Neural cell (in vitro differentiated cells): ENCODE measurements at regions not wholly inside any gene's neighbourhood (a gene's known extent, or its start where the extent isn't known, plus 50 kb on each side); places are given as distances from the start of the nearest gene placed in this dataset.
A peak's percentile ranks its signal among the peaks of the same experiment; 100 is the strongest.

Source experiments
- H2AFZ ChIP-seq: fragments of 200-600, 300-800 bp; sonication (generic), shearing (Covaris generic); 2 replicates; pipeline ENCODE4 v1.6.0; 2014; ENCODE audit warnings: low read depth, mild to moderate bottlenecking, antibody characterized with exemption, low read length, moderate library complexity
- H3F3A ChIP-seq: fragments of 200-600 bp; shearing (Covaris generic); 2 replicates; pipeline ENCODE4 v1.6.1; 2016; ENCODE audit warnings: mild to moderate bottlenecking, moderate library complexity, mixed read lengths, antibody characterized with exemption, low read length; ENCODE audit not compliant: insufficient read depth, poor library complexity, severe bottlenecking
- H3K27ac ChIP-seq: fragments of 200-600, 300-800 bp; sonication (generic), shearing (Covaris generic); 2 replicates; pipeline ENCODE4 v1.5.1; 2014; ENCODE audit warnings: mild to moderate bottlenecking, low read length, moderate library complexity
- H3K27me3 ChIP-seq: fragments of 300-800, 200-600 bp; sonication (generic), shearing (Covaris generic); 2 replicates; pipeline ENCODE4 v1.6.0; 2014; ENCODE audit warnings: mild to moderate bottlenecking, low read depth, low read length, moderate library complexity; ENCODE audit not compliant: insufficient read depth
- H3K36me3 ChIP-seq: fragments of 300-800, 200-600 bp; sonication (generic), shearing (Covaris generic); 2 replicates; pipeline ENCODE4 v1.5.1; 2014; ENCODE audit warnings: mild to moderate bottlenecking, antibody characterized with exemption, low read length, moderate library complexity; ENCODE audit not compliant: insufficient read depth
- H3K4me2 ChIP-seq: fragments of 300-800, 200-600 bp; sonication (generic), shearing (Covaris generic); 2 replicates; pipeline ENCODE4 v1.6.0; 2014; ENCODE audit warnings: mild to moderate bottlenecking, low read length
- H3K4me3 ChIP-seq: fragments of 300-800, 200-600 bp; sonication (generic), shearing (Covaris generic); 2 replicates; pipeline ENCODE4 v1.5.1; 2014; ENCODE audit warnings: mild to moderate bottlenecking, low read length, moderate library complexity
- H3K79me2 ChIP-seq: fragments of 200-600 bp; shearing (Covaris generic); replicated peaks from 2 replicates; pipeline ENCODE4 v1.6.0; 2014; ENCODE audit warnings: mild to moderate bottlenecking, low read length, moderate library complexity; ENCODE audit not compliant: insufficient read depth
- H3K9ac ChIP-seq: fragments of 300-800, 200-600 bp; sonication (generic), shearing (Covaris generic); 2 replicates; pipeline ENCODE4 v1.6.1; 2016; ENCODE audit warnings: mild to moderate bottlenecking, low read length, mixed read lengths
- H3K9me2 ChIP-seq: fragments of 200-600 bp; shearing (Covaris generic); 2 replicates; pipeline ENCODE4 v1.6.1; 2016; ENCODE audit warnings: mild to moderate bottlenecking, low read length, mixed read lengths; ENCODE audit not compliant: insufficient read depth
- H3K9me3 ChIP-seq: fragments of 200-600, 300-800 bp; sonication (generic), shearing (Covaris generic); 2 replicates; pipeline ENCODE4 v1.6.1; 2016; ENCODE audit warnings: mild to moderate bottlenecking, mixed run types, low read length, moderate library complexity, mixed read lengths
- H4K20me1 ChIP-seq: fragments of 200-600 bp; shearing (Covaris generic); 2 replicates; pipeline ENCODE4 v1.6.1; 2016; ENCODE audit warnings: mild to moderate bottlenecking, mixed run types; ENCODE audit not compliant: insufficient read depth
- CTCF ChIP-seq: fragments of 450-650 bp; IDR thresholded peaks from 2 replicates; pipeline ENCODE4 v1.5.1; 2014; ENCODE audit warnings: antibody characterized with exemption, mild to moderate bottlenecking, moderate library complexity; ENCODE audit not compliant: poor library complexity, severe bottlenecking
- EP300 ChIP-seq: fragments of 450-650 bp; conservative IDR thresholded peaks from 2 replicates; pipeline ENCODE4 v1.6.1; 2014; ENCODE audit warnings: antibody characterized with exemption, mild to moderate bottlenecking, moderate library complexity; ENCODE audit not compliant: poor library complexity, severe bottlenecking
- EZH2 ChIP-seq: fragments of 200-600, 300-800 bp; shearing (Covaris generic), sonication (generic); IDR thresholded peaks from 2 replicates; pipeline ENCODE4 v1.6.1; 2014; ENCODE audit warnings: antibody characterized with exemption, low read length, borderline replicate concordance, mild to moderate bottlenecking; ENCODE audit not compliant: insufficient read depth, poor library complexity, severe bottlenecking
- MXI1 ChIP-seq: fragments of 450-650 bp; conservative IDR thresholded peaks from 2 replicates; pipeline ENCODE4 v1.6.1; 2014; ENCODE audit warnings: antibody characterized with exemption, mild to moderate bottlenecking; ENCODE audit not compliant: poor library complexity, severe bottlenecking
- POLR2AphosphoS5 ChIP-seq: IDR thresholded peaks from 2 replicates; pipeline ENCODE4 v1.6.1; 2012
- RAD21 ChIP-seq: fragments of 450-650 bp; conservative IDR thresholded peaks from 2 replicates; pipeline ENCODE4 v1.6.1; 2014; ENCODE audit warnings: antibody characterized with exemption, mild to moderate bottlenecking, moderate library complexity
- SMC3 ChIP-seq: fragments of 450-650 bp; conservative IDR thresholded peaks from 2 replicates; pipeline ENCODE4 v1.6.1; 2014; ENCODE audit warnings: antibody characterized with exemption, mild to moderate bottlenecking, moderate library complexity; ENCODE audit not compliant: poor library complexity
- TAF1 ChIP-seq: IDR thresholded peaks from 2 replicates; pipeline ENCODE4 v1.6.1; 2012; ENCODE audit warnings: low read depth
- TF ChIP-seq, protein P1 (sequence below): IDR thresholded peaks from 2 replicates; pipeline ENCODE4 v1.6.1; 2012; ENCODE audit warnings: borderline replicate concordance

DNA sequence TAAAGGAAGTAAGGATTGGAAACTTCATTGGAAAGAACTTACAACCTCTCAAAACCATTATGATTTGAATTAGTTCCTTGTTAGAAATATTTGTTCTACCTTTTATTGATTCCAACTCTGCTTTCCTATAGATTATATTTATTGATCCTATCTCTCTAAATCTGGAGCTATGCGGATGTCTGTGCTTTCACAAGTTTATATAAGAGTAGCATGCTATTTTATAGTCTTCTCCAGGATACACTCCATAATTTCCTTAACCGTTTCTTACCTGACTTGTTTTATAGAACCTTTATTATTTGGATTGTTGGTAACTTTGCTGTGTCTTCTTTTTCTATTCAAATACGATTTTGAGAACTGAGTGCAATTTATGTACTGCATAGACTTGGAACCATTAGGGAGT lies 668.1 kb downstream of the RAPGEF2 start:
- Histone ChIP-seq H2AFZ (no peak overlapping the region), H3K79me2 (no peaks in the 10 kb centered on the region), H3K36me3 (no peaks in the 10 kb centered on the region), H4K20me1 (no peaks in the 10 kb centered on the region), H3K9me2 (no peaks in the 10 kb centered on the region), H3K27ac (no peak overlapping the region), H3K27me3 (no peaks in the 10 kb centered on the region), H3K4me3 (no peak overlapping the region), H3K9ac (no peak overlapping the region), H3K9me3 (no peaks in the 10 kb centered on the region), H3F3A (no peaks in the 10 kb centered on the region), H3K4me2 (no peak overlapping the region)
- TF ChIP-seq TAF1 = no peak
- no peak for TF ChIP-seq RAD21
- TF ChIP-seq CTCF = no peak
- TF ChIP-seq EZH2 = no peak
- no peak for TF ChIP-seq SMC3
- no peak for TF ChIP-seq POLR2AphosphoS5
- no peak for TF ChIP-seq EP300
- no peak for TF ChIP-seq MXI1

- Histone ChIP-seq H3K9me3 (no peaks in the 10 kb centered on the region), H2AFZ (no peak overlapping the region), H3K79me2 (no peaks in the 10 kb centered on the region), H3K4me2 (no peak overlapping the region), H3K9me2 (no peaks in the 10 kb centered on the region), H3K36me3 (no peaks in the 10 kb centered on the region), H3K27ac (no peak overlapping the region), H3K9ac (no peak overlapping the region), H4K20me1 (no peaks in the 10 kb centered on the region), H3K4me3 (no peak overlapping the region), H3F3A (no peaks in the 10 kb centered on the region), H3K27me3 (no peaks in the 10 kb centered on the region)
- peak; percentile 71 for TF ChIP-seq EP300
- TF ChIP-seq TAF1 = no peak
- TF ChIP-seq, protein P1, sequence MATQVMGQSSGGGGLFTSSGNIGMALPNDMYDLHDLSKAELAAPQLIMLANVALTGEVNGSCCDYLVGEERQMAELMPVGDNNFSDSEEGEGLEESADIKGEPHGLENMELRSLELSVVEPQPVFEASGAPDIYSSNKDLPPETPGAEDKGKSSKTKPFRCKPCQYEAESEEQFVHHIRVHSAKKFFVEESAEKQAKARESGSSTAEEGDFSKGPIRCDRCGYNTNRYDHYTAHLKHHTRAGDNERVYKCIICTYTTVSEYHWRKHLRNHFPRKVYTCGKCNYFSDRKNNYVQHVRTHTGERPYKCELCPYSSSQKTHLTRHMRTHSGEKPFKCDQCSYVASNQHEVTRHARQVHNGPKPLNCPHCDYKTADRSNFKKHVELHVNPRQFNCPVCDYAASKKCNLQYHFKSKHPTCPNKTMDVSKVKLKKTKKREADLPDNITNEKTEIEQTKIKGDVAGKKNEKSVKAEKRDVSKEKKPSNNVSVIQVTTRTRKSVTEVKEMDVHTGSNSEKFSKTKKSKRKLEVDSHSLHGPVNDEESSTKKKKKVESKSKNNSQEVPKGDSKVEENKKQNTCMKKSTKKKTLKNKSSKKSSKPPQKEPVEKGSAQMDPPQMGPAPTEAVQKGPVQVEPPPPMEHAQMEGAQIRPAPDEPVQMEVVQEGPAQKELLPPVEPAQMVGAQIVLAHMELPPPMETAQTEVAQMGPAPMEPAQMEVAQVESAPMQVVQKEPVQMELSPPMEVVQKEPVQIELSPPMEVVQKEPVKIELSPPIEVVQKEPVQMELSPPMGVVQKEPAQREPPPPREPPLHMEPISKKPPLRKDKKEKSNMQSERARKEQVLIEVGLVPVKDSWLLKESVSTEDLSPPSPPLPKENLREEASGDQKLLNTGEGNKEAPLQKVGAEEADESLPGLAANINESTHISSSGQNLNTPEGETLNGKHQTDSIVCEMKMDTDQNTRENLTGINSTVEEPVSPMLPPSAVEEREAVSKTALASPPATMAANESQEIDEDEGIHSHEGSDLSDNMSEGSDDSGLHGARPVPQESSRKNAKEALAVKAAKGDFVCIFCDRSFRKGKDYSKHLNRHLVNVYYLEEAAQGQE = peak; percentile 47
- TF ChIP-seq RAD21 = peak; percentile 16
- no peak for TF ChIP-seq SMC3
- TF ChIP-seq POLR2AphosphoS5 = peak; percentile 90
Measured at GRCh38 chr4:159776961-159777360, 674.1 kb downstream of the RAPGEF2 start.

- no peaks in the 10 kb centered on the region for H3K79me2 ChIP-seq
- no peak overlapping the region for H3K4me2 ChIP-seq
- no peak for TF ChIP-seq SMC3
- TF ChIP-seq CTCF = no peak
- no peak for TF ChIP-seq RAD21
- no peak for TF ChIP-seq EZH2
- TF ChIP-seq, protein P1 = no peak
- TF ChIP-seq POLR2AphosphoS5 = no peak
- TF ChIP-seq TAF1 = no peak
- TF ChIP-seq MXI1 = no peak
- no peak for TF ChIP-seq EP300
- no peak overlapping the region for H3K9ac ChIP-seq
- no peaks in the 10 kb centered on the region for H3F3A ChIP-seq
- H3K9me2 ChIP-seq = no peaks in the 10 kb centered on the region
- H3K27me3 ChIP-seq = no peaks in the 10 kb centered on the region
- no peaks in the 10 kb centered on the region for H4K20me1 ChIP-seq
- no peak overlapping the region for H3K4me3 ChIP-seq
- no peaks in the 10 kb centered on the region for H3K9me3 ChIP-seq
- H3K27ac ChIP-seq = no peak overlapping the region
- H3K36me3 ChIP-seq = no peaks in the 10 kb centered on the region
- no peak overlapping the region for H2AFZ ChIP-seq
Measured at GRCh38 chr4:159777689-159778088, 674.8 kb downstream of the RAPGEF2 start.
